ENCODE measurements at regions not wholly inside any gene's neighbourhood (a gene's known extent, or its start where the extent isn't known, plus 50 kb on each side); places are given as distances from the start of the nearest gene placed in this dataset.

- TF ChIP-seq, protein P1, sequence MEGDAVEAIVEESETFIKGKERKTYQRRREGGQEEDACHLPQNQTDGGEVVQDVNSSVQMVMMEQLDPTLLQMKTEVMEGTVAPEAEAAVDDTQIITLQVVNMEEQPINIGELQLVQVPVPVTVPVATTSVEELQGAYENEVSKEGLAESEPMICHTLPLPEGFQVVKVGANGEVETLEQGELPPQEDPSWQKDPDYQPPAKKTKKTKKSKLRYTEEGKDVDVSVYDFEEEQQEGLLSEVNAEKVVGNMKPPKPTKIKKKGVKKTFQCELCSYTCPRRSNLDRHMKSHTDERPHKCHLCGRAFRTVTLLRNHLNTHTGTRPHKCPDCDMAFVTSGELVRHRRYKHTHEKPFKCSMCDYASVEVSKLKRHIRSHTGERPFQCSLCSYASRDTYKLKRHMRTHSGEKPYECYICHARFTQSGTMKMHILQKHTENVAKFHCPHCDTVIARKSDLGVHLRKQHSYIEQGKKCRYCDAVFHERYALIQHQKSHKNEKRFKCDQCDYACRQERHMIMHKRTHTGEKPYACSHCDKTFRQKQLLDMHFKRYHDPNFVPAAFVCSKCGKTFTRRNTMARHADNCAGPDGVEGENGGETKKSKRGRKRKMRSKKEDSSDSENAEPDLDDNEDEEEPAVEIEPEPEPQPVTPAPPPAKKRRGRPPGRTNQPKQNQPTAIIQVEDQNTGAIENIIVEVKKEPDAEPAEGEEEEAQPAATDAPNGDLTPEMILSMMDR (IDR thresholded peaks at IDR 0.05), result no peak
- TF ChIP-seq POLR2A (IDR thresholded peaks at IDR 0.05), result no peak
Observed at GRCh38 chr2:12320027-12320734, 396.6 kb upstream of the TRIB2 start.
